ENCODE measurements at regions not wholly inside any gene's neighbourhood (a gene's known extent, or its start where the extent isn't known, plus 50 kb on each side); places are given as distances from the start of the nearest gene placed in this dataset.
"Not testable (repeated sequence)": the region's sequence is repeated elsewhere in the genome, so short reads cannot be mapped to it uniquely, and the experiment has no call there.

DNA sequence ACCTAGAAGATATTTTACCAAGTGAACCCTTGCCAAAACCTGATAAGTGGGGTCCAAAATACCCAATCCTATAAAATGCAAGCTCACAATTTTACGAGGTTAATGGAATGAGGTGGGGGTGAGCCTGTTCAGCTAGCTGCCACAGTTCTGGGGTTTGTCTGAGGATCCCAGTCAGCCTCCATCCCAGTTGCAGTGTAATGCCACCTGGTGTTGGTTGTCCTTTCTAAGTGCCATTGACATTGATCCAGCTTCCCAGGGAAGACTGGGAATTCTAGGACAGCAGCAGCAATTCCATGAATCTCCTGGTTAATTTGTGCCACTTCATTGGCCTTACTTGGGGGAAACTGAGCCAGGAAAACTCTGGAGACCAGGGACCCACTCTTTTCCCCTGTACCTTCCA lies 298.3 kb downstream of the RWDD3 start:
- DNase-seq: no peak

DNA sequence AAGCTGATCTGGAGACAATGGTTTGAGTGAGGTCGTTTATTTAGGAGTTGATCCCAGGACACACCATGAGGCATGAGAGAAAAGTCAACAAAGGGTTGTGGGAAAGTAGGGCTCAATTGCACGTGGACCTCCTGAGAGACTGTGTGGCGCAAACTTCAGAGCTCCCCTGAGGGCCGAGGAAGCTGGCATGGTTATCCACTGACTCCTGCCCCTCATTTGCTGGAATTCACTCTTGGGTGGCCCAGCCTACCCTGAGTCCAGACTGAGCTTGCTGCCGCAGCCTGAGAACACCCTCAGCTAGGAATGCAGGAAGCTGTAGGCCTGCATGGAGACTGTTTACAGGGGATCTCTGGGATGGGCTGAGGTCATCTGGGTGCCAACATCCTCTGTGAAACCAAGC lies 301.0 kb downstream of the RWDD3 start:
- DNase-seq: no peak

- DNase-seq: no peak
These were observed 301.6 kb downstream of the RWDD3 start for GRCh38 chr1:95535614-95536013.

GRCh38 chr1:95536501-95536900 lies 302.5 kb downstream of the RWDD3 start:
- DNase-seq: no peak

- no peak for DNase-seq
These were observed 303.2 kb downstream of the RWDD3 start for GRCh38 chr1:95537176-95537575.

GRCh38 chr1:95538242-95538641 lies 304.2 kb downstream of the RWDD3 start:
- not testable (repeated sequence) for DNase-seq

DNA sequence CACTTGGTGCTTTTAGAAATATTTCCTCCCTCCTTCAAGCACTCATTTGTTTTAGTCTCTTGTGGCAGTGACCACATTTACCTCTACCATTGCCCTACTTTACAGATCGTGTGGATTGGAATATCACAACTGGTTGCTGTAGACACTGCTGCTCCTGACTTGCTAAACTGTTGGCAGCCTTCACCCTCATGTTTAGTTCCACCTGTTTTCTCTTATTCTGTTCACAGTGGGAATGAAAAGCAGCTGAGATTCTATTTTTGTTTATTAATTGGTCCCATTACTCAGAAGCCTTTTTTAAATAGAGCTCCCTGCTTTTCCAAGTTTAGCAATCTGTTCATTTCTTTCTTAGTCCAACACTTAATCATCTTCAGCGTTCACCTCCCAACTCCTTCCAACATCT lies 308.9 kb downstream of the RWDD3 start:
- no peak for DNase-seq

DNA sequence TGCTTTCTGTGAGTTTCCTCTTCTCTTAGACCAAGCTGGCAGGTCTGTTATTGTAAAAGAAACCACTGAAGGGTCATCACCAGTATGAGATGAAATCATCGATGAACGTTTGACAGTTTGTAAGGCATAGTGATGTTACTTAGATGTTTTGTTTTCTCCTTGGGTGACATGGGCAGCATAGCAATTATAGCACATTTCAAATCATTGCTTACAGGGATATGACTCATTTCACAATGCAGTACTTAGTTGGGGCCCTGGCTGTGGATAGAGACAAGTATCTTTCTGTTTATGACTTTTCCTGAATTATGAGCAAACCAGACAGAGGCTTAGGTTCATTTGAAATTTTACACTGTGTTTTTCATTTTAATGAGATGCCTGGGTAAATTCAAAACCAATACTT lies 313.0 kb downstream of the RWDD3 start:
- DNase-seq: peak in 1 of 2 experiments; percentile 4

DNA sequence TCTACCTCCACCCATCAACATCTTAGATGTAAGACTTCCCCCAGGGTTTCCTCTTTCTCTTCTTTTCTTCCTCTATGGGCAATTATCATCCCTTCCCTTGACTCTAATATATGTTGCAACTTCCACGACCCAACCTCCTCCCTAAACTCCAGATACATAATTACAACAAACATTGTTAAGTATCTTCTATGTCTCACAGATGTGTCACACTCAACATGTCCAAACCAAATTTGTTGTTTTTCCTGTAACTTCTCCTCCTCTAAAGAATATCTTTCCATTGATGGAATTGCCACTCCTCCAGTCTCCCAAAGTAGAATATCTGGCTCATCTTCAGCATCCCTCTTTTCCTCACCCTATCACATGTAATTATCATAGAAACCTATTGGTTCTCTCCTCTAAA lies 314.2 kb downstream of the RWDD3 start:
- no peak for DNase-seq

DNA sequence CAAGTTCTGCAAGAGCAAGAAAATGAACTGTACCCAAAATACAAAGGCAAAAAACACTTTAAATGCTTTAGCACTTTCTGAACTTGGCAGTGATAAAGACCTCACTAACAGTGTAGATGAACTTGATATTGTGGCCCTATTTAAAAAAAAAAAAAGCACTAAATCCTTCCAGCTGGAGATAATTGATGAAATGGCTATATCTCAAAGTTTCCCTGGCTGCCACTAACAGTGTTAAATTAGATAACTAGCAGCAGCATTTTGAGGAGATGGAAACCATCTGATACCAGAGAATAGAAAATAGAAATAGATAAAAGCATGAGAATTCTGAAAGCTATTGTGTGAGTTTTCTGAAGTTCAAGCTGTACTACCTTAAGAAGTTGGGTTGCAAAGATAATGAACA lies 317.2 kb downstream of the RWDD3 start:
- no peak for DNase-seq

- no peak for DNase-seq
These were observed 319.6 kb downstream of the RWDD3 start for GRCh38 chr1:95553595-95553994.

DNA sequence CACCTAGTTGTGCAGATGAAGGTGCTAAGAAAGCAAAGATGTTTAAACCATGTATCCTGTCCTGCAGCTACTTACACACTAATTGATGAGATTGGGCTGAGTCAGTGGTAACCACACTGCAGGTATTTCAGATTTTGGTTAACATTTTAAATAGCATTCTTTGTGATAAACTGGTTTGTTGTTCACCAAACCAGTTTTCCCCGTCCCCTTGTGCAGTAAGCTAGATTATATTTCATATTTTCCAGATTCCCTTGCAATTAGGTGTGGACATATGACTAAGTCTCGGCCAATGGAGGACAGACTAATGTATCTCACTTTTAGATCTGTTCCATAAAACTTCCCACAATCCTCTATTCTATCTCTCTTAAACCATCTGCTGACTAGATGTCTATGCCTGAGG lies 320.4 kb downstream of the RWDD3 start:
- DNase-seq: no peak

DNA sequence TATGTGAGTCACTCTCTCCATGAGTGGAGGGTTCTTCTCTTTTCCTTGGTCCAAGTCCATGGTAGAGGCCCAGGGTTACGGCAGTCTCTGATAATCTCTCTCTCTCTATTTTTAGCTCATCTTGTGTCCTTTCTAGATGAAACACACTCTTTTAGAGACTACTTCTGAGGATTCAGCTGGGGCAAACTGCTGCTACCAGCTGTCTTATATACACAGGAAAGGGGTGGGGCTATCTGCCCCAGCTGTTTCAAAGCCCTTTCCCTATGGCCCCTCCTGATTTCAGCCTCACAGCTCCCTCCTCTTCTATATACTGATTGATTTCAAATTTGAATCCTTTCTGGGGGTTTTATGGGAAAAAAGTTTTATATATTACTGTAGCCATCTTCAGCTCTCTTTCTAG lies 324.8 kb downstream of the RWDD3 start:
- no peak for DNase-seq

DNA sequence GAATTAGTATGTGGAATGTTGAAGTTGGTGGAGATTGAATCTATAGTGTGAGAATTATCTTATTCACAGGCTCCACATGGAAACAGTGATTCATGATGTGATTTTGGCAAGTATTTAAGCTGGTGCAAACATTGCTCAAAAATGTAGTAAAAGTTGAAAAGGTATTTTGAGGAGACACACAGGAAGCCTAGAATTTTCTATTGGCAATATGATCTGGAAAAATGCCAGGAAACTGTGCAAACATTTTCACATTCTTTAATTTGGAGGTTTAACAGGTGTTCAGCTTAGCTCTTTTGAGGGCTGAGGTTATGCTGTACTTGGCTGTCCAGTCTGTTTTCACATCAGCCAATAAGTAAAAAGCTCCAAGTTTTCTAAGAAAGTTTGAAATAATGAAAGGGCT lies 327.3 kb downstream of the RWDD3 start:
- peak in 1 of 2 experiments; percentile 21 for DNase-seq

DNA sequence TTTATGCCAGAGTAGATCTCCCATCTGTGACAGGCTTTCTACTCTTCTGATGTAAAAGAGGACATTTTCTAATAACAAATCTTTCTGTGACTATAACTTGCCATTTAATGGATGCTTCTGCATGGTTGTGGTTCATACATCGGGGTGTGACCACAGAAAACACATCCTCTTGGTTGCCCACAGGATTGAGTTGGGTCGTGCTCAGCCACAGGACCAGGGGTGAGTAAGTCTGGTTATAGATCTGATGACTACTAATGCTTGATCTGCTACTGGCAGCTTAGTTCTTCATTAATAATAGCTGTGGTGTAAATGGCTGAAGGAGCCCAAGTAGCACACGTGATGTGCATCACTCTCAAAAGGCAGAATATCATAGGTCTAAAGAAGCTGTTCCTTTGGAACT lies 328.2 kb downstream of the RWDD3 start:
- no peak for DNase-seq

DNA sequence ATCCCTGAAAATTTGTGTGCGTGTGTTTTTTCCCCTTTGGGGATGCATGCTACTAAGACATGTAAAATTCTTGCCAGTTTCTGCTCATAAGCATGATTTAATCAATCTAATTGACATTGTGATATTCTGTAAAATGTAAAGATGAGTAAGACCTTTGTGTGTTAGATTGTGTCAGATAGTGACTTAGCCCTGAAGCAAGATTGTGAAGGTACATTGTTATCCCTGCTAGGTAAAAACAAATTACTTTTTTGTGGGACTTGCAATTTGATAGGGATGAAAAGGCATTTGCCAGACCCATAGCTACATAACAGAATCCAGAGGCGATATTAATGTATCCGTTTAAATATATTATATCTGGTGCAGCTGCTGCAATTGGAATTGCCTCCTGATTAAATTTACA lies 338.0 kb downstream of the RWDD3 start:
- no peak for DNase-seq

DNA sequence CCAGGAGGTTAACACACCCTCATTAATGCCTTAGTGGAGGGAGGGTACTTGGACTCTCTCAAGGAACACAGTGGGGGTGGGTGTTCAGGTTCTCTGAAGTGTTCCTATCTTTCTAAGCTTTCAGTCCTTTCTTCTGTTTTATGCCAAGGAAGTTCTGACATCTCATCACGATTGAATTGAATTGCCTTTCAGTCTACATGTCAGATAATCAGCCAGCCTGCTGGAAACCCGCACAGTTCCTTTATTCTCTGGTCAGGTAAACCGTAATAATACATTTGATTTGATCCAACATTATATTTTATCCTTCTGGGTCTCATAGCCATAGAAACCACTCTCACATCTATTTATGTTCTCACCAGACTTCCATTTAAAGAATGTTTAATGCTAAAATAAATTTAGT lies 339.0 kb downstream of the RWDD3 start:
- no peak for DNase-seq

DNA sequence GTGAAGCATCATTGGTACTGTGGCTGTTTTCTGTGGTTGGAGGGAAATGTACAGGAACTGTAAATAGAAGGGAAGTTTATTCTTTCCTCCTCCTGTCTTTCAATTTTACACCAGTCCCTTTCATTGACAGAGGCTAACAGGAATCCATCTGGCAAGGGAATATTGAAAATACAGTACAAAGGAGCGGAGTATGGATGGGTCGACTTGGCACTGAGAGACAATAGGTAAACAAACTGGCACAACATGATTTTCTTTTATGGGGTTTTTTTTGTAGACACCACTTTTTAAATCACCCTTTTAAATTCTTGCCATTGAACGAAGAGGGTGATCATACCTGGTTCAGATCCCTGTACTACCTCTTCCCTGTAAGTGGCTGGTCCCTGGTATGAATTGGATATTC lies 341.3 kb downstream of the RWDD3 start:
- DNase-seq: no peak

GRCh38 chr1:95578462-95578861 lies 344.5 kb downstream of the RWDD3 start:
- no peak for DNase-seq

DNA sequence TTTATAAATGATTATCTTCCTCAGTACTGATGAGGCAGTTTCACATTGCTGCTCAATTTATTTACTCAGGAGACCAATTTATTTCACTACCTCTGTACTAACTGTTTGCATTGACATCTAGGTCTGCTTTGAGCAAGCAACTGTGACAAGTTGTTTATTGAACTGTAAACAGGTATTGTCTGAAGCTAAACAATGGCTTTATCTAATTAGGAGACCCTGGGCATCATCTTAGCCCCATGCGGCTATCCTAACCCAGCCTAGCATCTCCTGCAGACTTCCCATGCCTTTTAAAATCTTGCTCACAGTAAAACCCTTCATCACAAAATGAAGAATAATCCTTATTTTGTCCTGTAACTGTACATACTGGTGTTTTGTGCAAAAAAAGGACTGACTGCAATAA lies 348.2 kb downstream of the RWDD3 start:
- DNase-seq: peak in 1 of 2 experiments; percentile 10

DNA sequence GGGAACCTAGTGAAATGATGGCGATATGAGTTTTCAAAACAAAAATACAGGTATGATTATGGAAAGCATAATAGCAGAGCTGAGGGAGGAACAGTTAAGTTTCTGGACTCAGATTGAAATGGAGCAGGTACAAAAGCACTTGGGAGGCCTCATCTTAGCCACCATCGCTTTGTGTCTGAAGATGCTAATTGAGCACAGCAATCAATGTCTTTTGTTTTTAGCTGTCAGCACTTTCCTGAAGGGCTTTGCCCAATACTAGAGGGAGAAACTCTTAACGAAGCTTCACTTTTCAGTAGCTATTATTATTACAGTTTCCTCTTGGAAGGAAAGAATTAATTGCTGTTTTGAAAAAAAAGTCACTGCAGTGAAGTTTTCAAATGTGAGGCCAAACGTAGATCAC lies 348.7 kb downstream of the RWDD3 start:
- DNase-seq: no peak

DNA sequence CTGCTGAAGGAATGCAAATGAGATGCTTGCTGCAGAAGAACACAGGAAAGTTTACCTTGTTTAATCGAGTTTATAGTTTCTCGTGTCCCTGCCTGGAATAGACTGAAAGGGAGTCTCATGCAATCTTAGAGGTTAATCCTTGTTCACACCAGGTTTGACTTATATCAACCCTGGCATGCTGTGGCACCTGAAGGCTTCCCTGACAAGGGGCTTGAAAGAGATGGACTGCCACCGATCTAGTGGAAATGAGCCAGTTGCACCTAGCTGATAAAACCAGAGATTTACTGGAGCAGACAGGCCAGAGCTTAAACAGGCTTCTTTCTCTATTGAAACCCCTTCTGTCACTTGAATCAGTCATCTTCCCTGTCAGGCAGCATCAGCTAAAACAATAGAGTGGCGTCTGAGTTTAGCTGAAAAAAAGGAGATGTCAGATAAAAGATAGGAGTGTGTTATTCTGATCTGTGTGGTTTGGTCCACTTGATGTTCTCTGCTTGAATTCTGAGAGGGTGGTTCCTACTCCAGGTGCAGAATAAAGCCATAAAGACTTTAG lies 349.7 kb downstream of the RWDD3 start:
- no peak for DNase-seq

DNA sequence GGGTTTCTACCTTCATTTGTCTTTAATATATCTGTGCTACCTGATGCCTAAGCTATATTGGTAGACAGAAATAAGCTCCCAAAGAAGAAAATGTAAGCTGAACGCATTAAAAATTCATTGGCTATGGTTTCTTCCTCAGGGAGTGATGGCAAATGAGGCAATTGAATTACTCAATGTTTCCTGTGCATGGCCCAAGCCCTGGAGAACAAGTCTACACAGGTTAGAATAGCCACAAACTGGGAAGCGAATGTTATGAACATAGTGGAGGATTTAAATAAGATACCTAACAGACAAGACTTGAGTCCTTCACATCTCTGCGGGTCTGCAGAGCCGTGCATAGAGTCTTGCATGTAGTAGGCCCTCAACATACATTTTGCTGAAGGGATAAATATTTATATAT lies 350.3 kb downstream of the RWDD3 start:
- no peak for DNase-seq

- peak; percentile 27 to 84 for DNase-seq
These were observed 370.8 kb downstream of the RWDD3 start for GRCh38 chr1:95604771-95605170.

DNA sequence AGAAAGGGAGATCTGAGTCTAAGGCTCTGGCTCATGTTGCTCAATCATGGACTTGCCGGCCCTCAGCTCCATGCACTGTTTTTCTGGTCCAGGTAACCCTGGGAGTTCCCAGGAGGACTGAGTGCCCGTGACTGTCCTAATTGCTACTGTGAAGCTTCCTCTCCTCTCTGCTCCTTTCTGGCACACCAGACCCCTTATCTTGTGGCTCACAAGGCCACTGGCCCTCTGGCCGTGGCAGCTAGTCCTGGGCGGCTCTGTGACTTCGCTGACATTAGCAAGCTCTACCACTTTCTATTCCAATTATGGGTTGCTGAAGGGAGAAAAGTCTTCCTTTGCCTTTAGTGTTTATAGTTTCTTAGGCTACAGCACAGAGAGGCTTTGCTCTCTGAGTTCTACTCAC lies 380.2 kb downstream of the RWDD3 start:
- no peak for DNase-seq

GRCh38 chr1:95615421-95615820 lies 381.4 kb downstream of the RWDD3 start:
- DNase-seq: no peak

All from NCI-H2081 (cell line).